ENCODE measurements at regions not wholly inside any gene's neighbourhood (a gene's known extent, or its start where the extent isn't known, plus 50 kb on each side); places are given as distances from the start of the nearest gene placed in this dataset.

DNA sequence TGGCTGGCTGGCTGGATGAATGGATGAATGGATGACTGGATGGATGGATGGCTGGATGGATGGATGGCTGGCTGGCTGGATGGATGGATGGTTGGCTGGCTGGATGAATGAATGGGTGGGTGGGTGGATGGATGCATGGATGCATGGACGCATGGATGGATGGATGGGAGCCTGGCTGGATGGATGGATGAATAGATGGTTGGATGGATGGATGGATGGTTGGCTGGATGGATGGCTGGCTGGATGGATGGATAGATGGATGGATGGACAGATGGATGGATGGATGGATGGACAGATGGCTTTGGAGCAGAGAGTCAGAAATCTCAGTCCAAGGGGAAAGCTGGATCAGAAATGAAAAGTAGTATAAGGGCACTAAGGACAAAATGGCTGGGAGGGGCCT is 106.4 kb upstream of the SERP2 start:
- TF ChIP-seq POLR2A (IDR thresholded peaks at IDR 0.05) (no peak), CTCF (IDR thresholded peaks at IDR 0.05) (no peak)

All from tibial nerve (tissue), 3 donors.